ENCODE measurements at regions not wholly inside any gene's neighbourhood (a gene's known extent, or its start where the extent isn't known, plus 50 kb on each side); places are given as distances from the start of the nearest gene placed in this dataset.
A peak's percentile ranks its signal among the peaks of the same experiment; 100 is the strongest.
"Not testable (repeated sequence)": the region's sequence is repeated elsewhere in the genome, so short reads cannot be mapped to it uniquely, and the experiment has no call there.

- Histone ChIP-seq H3K4me2 (peak overlapping the region; percentile 49), H3K9me2 (ENCODE audit: insufficient read depth) (no peaks in the 10 kb centered on the region), H3K9me3 (ENCODE audit: insufficient read depth, low read depth) (no peaks in the 10 kb centered on the region), H3F3A (ENCODE audit: insufficient read depth, low read depth) (peaks cover 6% of the 10 kb centered on the region; the same call in 1 of the 2 replicates), H3K27ac (peak overlapping the region; percentile 67), H2AFZ (no peak overlapping the region), H4K20me1 (ENCODE audit: insufficient read depth) (no peaks in the 10 kb centered on the region), H3K4me3 (no peak overlapping the region), H3K79me2 (ENCODE audit: low read depth) (no peaks in the 10 kb centered on the region), H3K27me3 (ENCODE audit: insufficient read depth, low read depth) (no peaks in the 10 kb centered on the region), H3K36me3 (ENCODE audit: low read depth) (no peaks in the 10 kb centered on the region), H3K4me1 (replicated peaks; ENCODE audit: insufficient read depth) (peaks cover 12% of the 10 kb centered on the region)
- intact Hi-C loops (cut with micrococcal nuclease; ENCODE audit: unreplicated experiment) = loop anchor here (1.0 to 2.0 kb wide), 4 partner anchors 32 to 304 kb away; no protein-coding TSS in a partner anchor
- peak in 1 of 2 experiments; percentile 81 for DNase-seq
- ChIA-PET CTCF (interaction anchor here (0.6 kb wide), 3 partner anchors 28 to 538 kb away, joined by 3 to 4 read pairs (median 3); no protein-coding TSS in a partner anchor), POLR2A (ENCODE audit: unreplicated experiment) (interaction anchor here (0.5 to 0.7 kb wide), 3 partner anchors 13 to 542 kb away, joined by 3 to 4 read pairs (median 4); no protein-coding TSS in a partner anchor)
- BruUV-seq (replicated peaks) = no TSS peak
- no peak for TF ChIP-seq EZH2 (IDR thresholded peaks at IDR 0.05; ENCODE audit: low read depth)
- TF ChIP-seq, protein P1, sequence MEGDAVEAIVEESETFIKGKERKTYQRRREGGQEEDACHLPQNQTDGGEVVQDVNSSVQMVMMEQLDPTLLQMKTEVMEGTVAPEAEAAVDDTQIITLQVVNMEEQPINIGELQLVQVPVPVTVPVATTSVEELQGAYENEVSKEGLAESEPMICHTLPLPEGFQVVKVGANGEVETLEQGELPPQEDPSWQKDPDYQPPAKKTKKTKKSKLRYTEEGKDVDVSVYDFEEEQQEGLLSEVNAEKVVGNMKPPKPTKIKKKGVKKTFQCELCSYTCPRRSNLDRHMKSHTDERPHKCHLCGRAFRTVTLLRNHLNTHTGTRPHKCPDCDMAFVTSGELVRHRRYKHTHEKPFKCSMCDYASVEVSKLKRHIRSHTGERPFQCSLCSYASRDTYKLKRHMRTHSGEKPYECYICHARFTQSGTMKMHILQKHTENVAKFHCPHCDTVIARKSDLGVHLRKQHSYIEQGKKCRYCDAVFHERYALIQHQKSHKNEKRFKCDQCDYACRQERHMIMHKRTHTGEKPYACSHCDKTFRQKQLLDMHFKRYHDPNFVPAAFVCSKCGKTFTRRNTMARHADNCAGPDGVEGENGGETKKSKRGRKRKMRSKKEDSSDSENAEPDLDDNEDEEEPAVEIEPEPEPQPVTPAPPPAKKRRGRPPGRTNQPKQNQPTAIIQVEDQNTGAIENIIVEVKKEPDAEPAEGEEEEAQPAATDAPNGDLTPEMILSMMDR (conservative IDR thresholded peaks at IDR 0.05) = no peak
Observed at GRCh38 chr10:8670461-8670860, 616.0 kb downstream of the GATA3 start.

DNA sequence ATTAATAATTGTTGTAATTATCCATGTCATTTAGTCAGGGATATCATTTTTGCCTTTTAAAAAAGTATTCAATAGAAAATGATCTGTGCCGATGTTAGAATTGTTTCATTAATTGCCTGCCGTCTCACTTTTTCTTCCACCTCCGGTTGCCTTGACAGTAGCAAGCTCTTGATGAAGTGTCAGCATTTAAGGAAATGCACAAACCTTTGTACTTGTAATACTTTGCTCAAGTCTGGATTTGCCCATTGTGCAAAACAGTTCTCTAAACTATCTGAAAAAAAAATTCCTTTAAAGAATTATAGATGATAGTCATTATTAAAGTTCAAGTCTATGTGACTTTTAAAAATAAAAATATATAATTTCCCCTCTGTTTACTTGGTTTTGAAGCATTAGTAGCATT lies 619.7 kb downstream of the GATA3 start:
- intact Hi-C loops (cut with micrococcal nuclease; ENCODE audit: unreplicated experiment) = no loop called here
- DNase-seq = no peak
- CTCF ChIA-PET = no interaction called here
- no peaks in the 10 kb centered on the region for H3K27me3 ChIP-seq (ENCODE audit: insufficient read depth, low read depth)
- peaks cover 6% of the 10 kb centered on the region; the same call in 1 of the 2 replicates for H3F3A ChIP-seq (ENCODE audit: insufficient read depth, low read depth)
- H3K4me3 ChIP-seq = no peak overlapping the region
- H4K20me1 ChIP-seq (ENCODE audit: insufficient read depth) = no peaks in the 10 kb centered on the region
- no peaks in the 10 kb centered on the region for H3K9me3 ChIP-seq (ENCODE audit: insufficient read depth, low read depth)
- no TSS peak for BruUV-seq (replicated peaks)
- H3K4me2 ChIP-seq = no peak overlapping the region
- H3K4me1 ChIP-seq (replicated peaks; ENCODE audit: insufficient read depth) = peaks cover 11% of the 10 kb centered on the region
- H2AFZ ChIP-seq = no peak overlapping the region
- no peak overlapping the region for H3K27ac ChIP-seq
- H3K36me3 ChIP-seq (ENCODE audit: low read depth) = no peaks in the 10 kb centered on the region
- H3K9me2 ChIP-seq (ENCODE audit: insufficient read depth) = no peaks in the 10 kb centered on the region
- H3K79me2 ChIP-seq (ENCODE audit: low read depth) = no peaks in the 10 kb centered on the region
- TF ChIP-seq EZH2 (IDR thresholded peaks at IDR 0.05; ENCODE audit: low read depth) = no peak
- POLR2A ChIA-PET (ENCODE audit: unreplicated experiment) = no interaction called here

GRCh38 chr10:8677642-8678041 lies 623.2 kb downstream of the GATA3 start:
- DNase-seq = no peak
- Histone ChIP-seq H3K4me1 (replicated peaks; ENCODE audit: insufficient read depth) (no peaks in the 10 kb centered on the region), H4K20me1 (ENCODE audit: insufficient read depth) (no peaks in the 10 kb centered on the region), H3K36me3 (ENCODE audit: low read depth) (no peaks in the 10 kb centered on the region), H3K4me2 (no peak overlapping the region), H2AFZ (no peak overlapping the region), H3K27me3 (ENCODE audit: insufficient read depth, low read depth) (no peaks in the 10 kb centered on the region), H3K79me2 (ENCODE audit: low read depth) (no peaks in the 10 kb centered on the region), H3K9me3 (ENCODE audit: insufficient read depth, low read depth) (no peaks in the 10 kb centered on the region), H3K9me2 (ENCODE audit: insufficient read depth) (no peaks in the 10 kb centered on the region), H3F3A (ENCODE audit: insufficient read depth, low read depth) (no peaks in the 10 kb centered on the region), H3K4me3 (no peak overlapping the region), H3K27ac (no peak overlapping the region)
- no TSS peak for BruUV-seq (replicated peaks)
- CTCF ChIA-PET = no interaction called here
- TF ChIP-seq, protein P1 (conservative IDR thresholded peaks at IDR 0.05) = no peak
- no peak for TF ChIP-seq EZH2 (IDR thresholded peaks at IDR 0.05; ENCODE audit: low read depth)
- intact Hi-C loops (cut with micrococcal nuclease; ENCODE audit: unreplicated experiment) = no loop called here
- POLR2A ChIA-PET (ENCODE audit: unreplicated experiment) = no interaction called here

GRCh38 chr10:8684916-8685315 lies 630.4 kb downstream of the GATA3 start:
- H2AFZ ChIP-seq; POLR2A ChIA-PET (ENCODE audit: unreplicated experiment); H4K20me1 ChIP-seq (ENCODE audit: insufficient read depth); H3K79me2 ChIP-seq (ENCODE audit: low read depth); H3K9me2 ChIP-seq (ENCODE audit: insufficient read depth); H3K27ac ChIP-seq; DNase-seq; CTCF ChIA-PET; H3K4me1 ChIP-seq (replicated peaks; ENCODE audit: insufficient read depth); H3K27me3 ChIP-seq (ENCODE audit: insufficient read depth, low read depth); H3K4me3 ChIP-seq; BruUV-seq (replicated peaks); intact Hi-C loops (cut with micrococcal nuclease; ENCODE audit: unreplicated experiment); H3K36me3 ChIP-seq (ENCODE audit: low read depth); H3K4me2 ChIP-seq; H3F3A ChIP-seq (ENCODE audit: insufficient read depth, low read depth); H3K9me3 ChIP-seq (ENCODE audit: insufficient read depth, low read depth): not testable (repeated sequence)
